ENCODE measurements at regions not wholly inside any gene's neighbourhood (a gene's known extent, or its start where the extent isn't known, plus 50 kb on each side); places are given as distances from the start of the nearest gene placed in this dataset.

- ChIA-PET RAD21 (ENCODE audit: low non-redundant PET in 1 of 2, low total read pairs in 2 of 2, uncharacterized antibody in 2 of 2, unreplicated experiment in 2 of 2) (no interaction called here), POLR2A (no interaction called here), CTCF (no interaction called here)
- no peak overlapping the region for H3K27ac ChIP-seq (ENCODE audit: low read depth, low read length)
- no peak overlapping the region for H2AFZ ChIP-seq (ENCODE audit: low read depth, low read length, poor library complexity, severe bottlenecking)
- H4K20me1 ChIP-seq (ENCODE audit: insufficient read depth), result no peaks in the 10 kb centered on the region
- H3K9ac ChIP-seq (ENCODE audit: low read length), result no peak overlapping the region
- DNase-seq (ENCODE audit: low read depth, low spot score), result no peak
- BruUV-seq (replicated peaks), result no TSS peak
- no peak overlapping the region for H3K4me3 ChIP-seq (replicated peaks in 1 of 2; ENCODE audit: low read depth in 1 of 2, low read length in 2 of 2)
- TF ChIP-seq ZFX (IDR thresholded peaks at IDR 0.05) (no peak), EZH2phosphoT487 (IDR thresholded peaks at IDR 0.05; ENCODE audit: borderline replicate concordance) (no peak), CTCF (IDR thresholded peaks at IDR 0.05 in 2 of 3, conservative IDR thresholded peaks at IDR 0.05 in 1 of 3; ENCODE audit: borderline replicate concordance in 1 of 3, insufficient read depth in 1 of 3, low read depth in 2 of 3, low read length in 2 of 3) (no peak), ELF1 (IDR thresholded peaks at IDR 0.05; ENCODE audit: borderline replicate concordance, low read depth) (no peak), SIN3A (IDR thresholded peaks at IDR 0.05; ENCODE audit: low read depth) (no peak), EZH2 (IDR thresholded peaks at IDR 0.05) (no peak), POLR2A (IDR thresholded peaks at IDR 0.05; ENCODE audit: borderline replicate concordance, extremely low read depth, insufficient read depth, insufficient read length) (no peak), SRF (IDR thresholded peaks at IDR 0.05; ENCODE audit: low read depth) (no peak)
- no peaks in the 10 kb centered on the region for H3K79me2 ChIP-seq (ENCODE audit: insufficient read depth, low read length)
- H3K4me2 ChIP-seq (ENCODE audit: low read length), result no peak overlapping the region
- ATAC-seq, result no peak
- H3K4me1 ChIP-seq (ENCODE audit: control insufficient read depth in 1 of 2, insufficient read depth in 2 of 2, low read length in 2 of 2), result no peaks in the 10 kb centered on the region
- H3K27me3 ChIP-seq (ENCODE audit: insufficient read depth, low read length), result no peaks in the 10 kb centered on the region
- H3K36me3 ChIP-seq (ENCODE audit: control insufficient read depth in 1 of 2, insufficient read depth in 2 of 2, low read length in 2 of 2), result no peaks in the 10 kb centered on the region
- H3K9me2 ChIP-seq (ENCODE audit: insufficient read depth), result no peaks in the 10 kb centered on the region
- H3K9me3 ChIP-seq (ENCODE audit: control insufficient read depth in 1 of 2, insufficient read depth in 1 of 2, low read depth in 1 of 2, low read length in 2 of 2), result no peaks in the 10 kb centered on the region
- intact Hi-C loops (cut with micrococcal nuclease), result loop anchor here (10.0 kb wide), 1 partner anchor 562 kb away; no protein-coding TSS in a partner anchor
These were observed 156.8 kb upstream of the GRIK2 start for GRCh38 chr6:101236709-101237108.

- Histone ChIP-seq H3K4me1 (ENCODE audit: control insufficient read depth in 1 of 2, insufficient read depth in 2 of 2, low read length in 2 of 2) (no peaks in the 10 kb centered on the region), H3K79me2 (ENCODE audit: insufficient read depth, low read length) (no peaks in the 10 kb centered on the region), H3K27ac (ENCODE audit: low read depth, low read length) (no peak overlapping the region), H3K9me3 (ENCODE audit: control insufficient read depth in 1 of 2, insufficient read depth in 1 of 2, low read depth in 1 of 2, low read length in 2 of 2) (no peaks in the 10 kb centered on the region), H3K27me3 (ENCODE audit: insufficient read depth, low read length) (no peaks in the 10 kb centered on the region), H2AFZ (ENCODE audit: low read depth, low read length, poor library complexity, severe bottlenecking) (no peak overlapping the region), H4K20me1 (ENCODE audit: insufficient read depth) (no peaks in the 10 kb centered on the region), H3K9ac (ENCODE audit: low read length) (no peak overlapping the region), H3K36me3 (ENCODE audit: control insufficient read depth in 1 of 2, insufficient read depth in 2 of 2, low read length in 2 of 2) (no peaks in the 10 kb centered on the region), H3K4me3 (replicated peaks in 1 of 2; ENCODE audit: low read depth in 1 of 2, low read length in 2 of 2) (no peak overlapping the region), H3K4me2 (ENCODE audit: low read length) (no peak overlapping the region), H3K9me2 (ENCODE audit: insufficient read depth) (no peaks in the 10 kb centered on the region)
- BruUV-seq (replicated peaks), result no TSS peak
- DNase-seq (ENCODE audit: low read depth, low spot score) (no peak), ATAC-seq (no peak)
- ChIA-PET POLR2A (no interaction called here), CTCF (no interaction called here), RAD21 (ENCODE audit: low non-redundant PET in 1 of 2, low total read pairs in 2 of 2, uncharacterized antibody in 2 of 2, unreplicated experiment in 2 of 2) (no interaction called here)
- TF ChIP-seq REST (IDR thresholded peaks at IDR 0.05; ENCODE audit: low read depth) (no peak), SRF (IDR thresholded peaks at IDR 0.05; ENCODE audit: low read depth) (no peak), ATF3 (IDR thresholded peaks at IDR 0.05) (no peak), POLR2AphosphoS5 (IDR thresholded peaks at IDR 0.05; ENCODE audit: low read depth, low read length) (no peak), EZH2 (IDR thresholded peaks at IDR 0.05) (no peak)
- intact Hi-C loops (cut with micrococcal nuclease), result no loop called here
These were observed 152.1 kb upstream of the GRIK2 start for GRCh38 chr6:101241442-101241841.

All from HCT116 (cell line).